ENCODE measurements at regions not wholly inside any gene's neighbourhood (a gene's known extent, or its start where the extent isn't known, plus 50 kb on each side); places are given as distances from the start of the nearest gene placed in this dataset.

DNA sequence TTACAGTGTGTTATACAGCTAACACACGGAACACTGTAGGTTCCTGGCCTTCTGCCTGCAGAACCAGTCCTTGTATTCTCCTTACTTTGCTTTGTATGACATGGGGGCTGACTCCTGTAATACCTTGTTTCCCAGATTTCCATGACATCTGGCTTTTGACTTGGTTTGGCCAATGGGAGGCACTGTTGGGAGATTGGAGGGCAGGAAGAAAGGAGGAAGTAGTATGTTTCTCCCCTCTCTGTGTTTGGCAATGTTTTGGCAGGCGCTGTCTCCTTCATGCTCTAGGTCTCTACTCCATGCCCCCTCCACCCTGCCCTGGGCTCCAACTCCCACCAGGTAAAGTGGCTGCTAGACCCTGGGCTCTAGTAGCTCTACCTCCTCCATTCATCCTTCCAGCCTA lies 331.1 kb upstream of the SLC14A2 start:
- H3K27ac ChIP-seq (ENCODE audit: low read depth, low read length) = no peak overlapping the region
- 75 to 97% (median 75%) methylated on average over 2 of the region's 2 CpGs for WGBS, 3 donors

DNA sequence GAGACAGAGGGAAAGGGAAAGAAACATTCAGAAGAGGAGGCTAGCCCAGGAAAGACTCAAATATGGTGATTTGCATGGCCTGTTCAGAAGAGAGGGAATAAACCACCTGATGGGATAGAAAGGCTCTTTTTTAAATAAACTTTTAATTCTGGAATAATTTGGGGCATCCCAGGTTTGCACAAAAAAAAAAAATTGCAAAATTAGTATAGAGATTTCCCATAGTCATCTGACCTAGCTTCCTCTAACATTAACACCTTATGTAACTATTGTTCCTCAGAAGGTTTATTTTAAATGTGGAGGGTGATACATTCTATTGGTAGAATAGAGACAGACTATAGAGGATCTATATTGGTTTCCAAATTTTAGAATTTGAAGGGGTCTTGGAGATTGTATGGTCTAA lies 330.4 kb upstream of the SLC14A2 start:
- H3K27ac ChIP-seq (ENCODE audit: low read depth, low read length) = no peak overlapping the region

DNA sequence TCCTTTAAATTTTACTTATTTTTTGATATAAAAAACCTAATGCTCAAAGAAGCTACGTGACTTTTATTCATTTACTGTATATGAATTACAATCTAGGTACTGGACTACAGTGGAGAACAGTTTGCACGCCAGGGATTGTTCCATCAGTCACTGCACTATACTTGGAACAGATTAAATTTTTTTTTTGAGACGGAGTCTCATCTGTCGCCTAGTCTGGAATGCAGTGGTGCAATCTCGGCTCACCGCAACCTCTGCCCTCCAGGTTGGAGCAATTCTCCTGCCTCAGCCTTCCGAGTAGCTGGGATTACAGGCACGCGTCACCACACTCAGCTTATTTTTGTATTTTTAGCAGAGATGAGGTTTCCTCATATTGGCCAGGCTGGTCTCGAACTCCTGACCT lies 330.0 kb upstream of the SLC14A2 start:
- no peak overlapping the region for H3K27ac ChIP-seq (ENCODE audit: low read depth, low read length)
- 76 to 87% (median 81%) methylated on average over 10 of the region's 10 CpGs for WGBS, 3 donors

DNA sequence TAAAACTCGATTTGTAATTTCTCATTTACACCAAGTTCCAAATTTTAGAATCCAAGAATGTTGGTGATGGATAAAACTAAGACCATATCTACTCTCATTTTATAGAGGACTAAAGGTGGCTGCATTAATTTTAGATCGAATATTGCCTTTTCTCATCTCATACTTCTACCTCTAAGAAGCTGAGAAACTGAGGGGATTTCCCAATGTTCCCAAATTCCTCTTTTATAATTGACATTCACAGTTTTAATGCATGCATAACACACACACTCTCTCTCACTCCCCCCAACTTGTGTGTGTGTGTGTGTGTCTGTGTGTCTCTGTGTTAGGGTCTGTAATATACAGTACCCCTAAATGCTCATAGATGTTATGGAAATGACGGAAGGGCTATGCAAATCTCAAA lies 328.8 kb upstream of the SLC14A2 start:
- WGBS, 3 donors = 80 to 91% (median 86%) methylated on average over 3 of the region's 3 CpGs

DNA sequence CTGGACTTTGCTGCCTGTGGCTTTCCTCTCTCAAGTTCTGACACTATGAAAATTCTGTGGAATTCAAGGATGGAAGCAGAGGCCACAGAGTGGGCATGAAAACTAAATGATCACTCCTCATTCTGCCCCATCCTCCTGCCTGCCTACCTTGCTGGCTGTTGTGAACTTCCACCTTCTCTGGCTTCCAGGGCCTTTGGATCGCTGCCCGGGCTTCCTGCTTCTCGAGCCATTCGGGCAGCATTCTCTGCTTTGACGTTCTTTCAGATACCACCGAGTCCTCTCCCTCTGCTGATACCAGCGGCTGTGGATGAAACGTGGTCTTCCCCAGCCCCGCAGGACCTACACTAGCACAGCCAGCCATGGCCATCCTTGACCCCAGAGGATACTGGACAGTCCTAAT lies 327.7 kb upstream of the SLC14A2 start:
- 60 to 70% (median 67%) methylated on average over 9 of the region's 9 CpGs for WGBS, 3 donors
- no peak overlapping the region for H3K27ac ChIP-seq (ENCODE audit: low read depth, low read length)

More for the DNA sequence above, 328.8 kb upstream of the SLC14A2 start:
- H3K27ac ChIP-seq (ENCODE audit: low read depth, low read length) = no peak overlapping the region

DNA sequence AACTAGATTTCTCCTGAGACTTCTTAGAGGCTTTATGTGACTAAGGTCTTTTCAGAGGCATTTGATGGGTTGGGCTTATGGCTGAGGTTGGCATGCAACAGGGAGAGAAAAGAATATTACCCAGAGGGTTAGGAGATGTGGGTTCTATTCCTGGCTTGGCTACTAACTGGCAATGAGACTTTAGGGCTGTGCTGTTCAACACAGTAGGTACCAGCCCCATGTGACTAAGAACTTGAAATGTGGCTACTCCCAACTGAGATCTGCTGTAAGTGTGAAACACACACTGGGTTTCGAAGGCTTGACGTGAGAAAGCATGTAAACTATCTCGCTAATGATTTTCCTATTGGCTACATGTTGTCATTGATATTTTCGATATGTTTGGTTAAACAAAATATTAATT lies 324.9 kb upstream of the SLC14A2 start:
- 94% methylated on average over 4 of the region's 4 CpGs for WGBS, 3 donors
- no peak overlapping the region for H3K27ac ChIP-seq (ENCODE audit: low read depth, low read length)

DNA sequence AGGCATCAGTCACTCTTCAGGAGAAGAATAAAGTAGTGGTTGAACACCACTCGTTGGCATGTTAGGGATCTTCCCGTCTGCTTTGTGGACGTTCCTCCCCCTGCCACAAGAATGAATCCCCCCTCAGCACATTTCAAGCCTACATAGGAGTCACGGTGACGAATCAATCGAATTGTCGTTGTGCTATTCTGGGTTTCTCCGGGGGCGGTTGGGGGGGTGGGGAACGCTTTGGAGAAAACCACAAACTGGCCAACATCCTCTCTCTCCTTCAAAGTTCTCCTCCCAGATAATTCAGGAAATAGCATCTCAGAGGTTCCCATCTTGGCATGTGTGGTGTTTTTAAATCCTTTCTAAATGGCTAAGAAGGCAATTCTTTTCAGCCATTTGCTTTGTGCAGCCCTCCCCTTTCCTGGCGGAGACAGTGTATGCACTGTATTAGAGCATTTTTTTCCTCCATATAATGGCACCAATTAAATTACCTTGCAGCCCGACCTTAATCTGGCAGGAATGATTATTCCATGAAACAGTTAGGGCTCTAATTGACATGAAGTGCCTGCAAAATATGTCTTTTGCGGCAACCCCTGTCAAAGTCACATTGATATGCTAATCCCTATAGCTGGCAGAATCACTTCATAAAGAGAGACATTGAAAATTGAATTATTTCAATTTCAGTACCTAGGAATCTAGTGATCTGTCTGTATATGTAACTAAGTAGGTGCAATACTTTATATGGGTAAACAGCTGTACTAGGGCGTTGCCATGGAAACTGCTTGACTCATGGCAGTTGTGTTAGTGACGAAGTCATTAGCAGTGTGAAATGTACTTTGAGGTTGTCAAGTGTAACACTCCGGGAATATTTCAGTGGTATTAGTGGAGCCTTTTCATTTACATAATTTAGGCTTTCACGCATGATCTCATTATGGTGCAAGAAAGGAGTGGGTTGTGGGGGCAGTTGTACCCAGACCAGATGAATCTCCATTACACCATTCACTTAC lies 323.4 kb upstream of the SLC14A2 start:
- H3K27ac ChIP-seq (ENCODE audit: low read depth, low read length) = no peak overlapping the region
- WGBS, 3 donors = 62 to 81% (median 68%) methylated on average over 17 of the region's 17 CpGs

DNA sequence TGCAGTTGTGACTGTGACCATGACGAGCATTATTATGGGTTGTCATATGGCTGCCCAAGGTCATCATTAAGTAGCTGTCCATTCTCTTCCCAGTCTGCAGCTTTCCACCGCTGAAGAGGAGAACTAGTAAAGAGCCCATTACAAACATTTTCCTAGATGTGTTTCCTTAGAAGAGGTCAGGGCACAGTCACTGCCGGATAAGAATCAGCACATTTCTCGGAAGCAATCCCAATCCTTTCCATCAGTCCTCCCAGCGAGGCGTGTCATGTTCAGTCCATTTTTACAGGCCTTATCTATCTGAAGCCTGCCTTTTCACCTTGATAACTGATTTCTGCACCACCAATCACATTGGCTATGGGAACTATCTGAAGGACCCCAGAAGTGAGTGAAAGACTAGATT lies 319.9 kb upstream of the SLC14A2 start:
- H3K27ac ChIP-seq (ENCODE audit: low read depth, low read length) = no peak overlapping the region
- 81 to 84% (median 82%) methylated on average over 6 of the region's 6 CpGs for WGBS, 3 donors

DNA sequence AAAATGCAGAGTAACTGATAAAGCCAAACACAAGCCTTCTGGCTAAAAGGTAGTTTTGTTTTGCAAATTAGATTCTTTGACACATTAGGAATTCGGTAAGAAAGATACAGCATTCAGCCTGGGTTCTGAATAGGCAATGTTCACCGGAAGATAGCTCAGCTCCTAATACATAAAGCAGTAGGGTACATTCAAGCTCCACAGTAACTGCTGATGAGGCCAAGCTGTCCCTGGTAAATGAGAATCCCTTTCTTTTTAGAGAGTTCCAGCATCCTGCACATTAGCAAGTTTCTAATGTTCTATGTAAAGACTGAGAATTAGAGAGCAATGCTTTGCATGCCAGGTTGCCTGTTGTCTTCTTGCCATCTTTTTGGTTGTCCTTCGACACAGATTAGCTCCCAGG lies 316.3 kb upstream of the SLC14A2 start:
- no peak overlapping the region for H3K27ac ChIP-seq (ENCODE audit: low read depth, low read length)
- WGBS, 3 donors = 85 to 93% (median 89%) methylated on average over 3 of the region's 3 CpGs

DNA sequence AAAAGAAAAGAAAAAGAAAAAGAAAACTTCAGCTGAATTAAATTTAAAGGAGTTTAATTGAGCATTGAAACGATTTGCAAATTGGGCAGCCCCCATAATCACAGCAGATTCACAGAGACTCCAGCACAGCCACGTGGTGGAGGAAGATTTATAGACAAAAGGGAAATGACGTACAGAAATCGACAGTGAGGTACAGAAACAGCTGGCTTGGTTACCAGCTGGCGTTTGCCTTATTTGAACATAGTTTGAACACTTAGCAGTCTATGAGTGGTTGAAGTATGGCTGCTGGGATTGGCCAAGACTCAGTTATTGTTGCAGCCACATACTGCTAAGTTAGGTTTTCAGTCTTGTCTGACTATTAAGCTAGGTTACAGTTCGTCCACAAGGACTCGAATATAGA lies 312.2 kb upstream of the SLC14A2 start:
- H3K27ac ChIP-seq (ENCODE audit: low read depth, low read length) = no peak overlapping the region
- WGBS, 3 donors = 66 to 84% (median 68%) methylated on average over 7 of the region's 7 CpGs

DNA sequence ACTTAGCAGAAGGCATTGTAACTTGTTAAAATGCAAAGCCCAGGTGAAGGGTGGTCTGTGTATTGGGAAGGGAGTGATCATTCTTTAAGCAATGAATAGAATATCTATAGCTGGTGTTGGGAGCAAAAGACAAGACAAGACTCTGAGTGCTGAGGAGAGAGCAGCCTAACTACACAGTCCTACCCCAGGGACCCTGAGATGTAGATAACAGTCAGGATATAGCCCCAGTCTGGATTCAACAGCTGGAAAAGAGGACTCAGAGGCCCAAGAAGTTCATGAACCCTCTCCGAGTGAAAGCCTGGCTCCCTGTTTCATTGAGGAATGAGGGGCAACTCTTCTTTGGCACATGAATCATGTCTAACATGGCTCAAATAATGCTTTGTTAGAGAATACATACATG lies 310.7 kb upstream of the SLC14A2 start:
- 78 to 100% (median 82%) methylated on average over 1 of the region's 1 CpG for WGBS, 3 donors
- H3K27ac ChIP-seq (ENCODE audit: low read depth, low read length) = no peak overlapping the region

DNA sequence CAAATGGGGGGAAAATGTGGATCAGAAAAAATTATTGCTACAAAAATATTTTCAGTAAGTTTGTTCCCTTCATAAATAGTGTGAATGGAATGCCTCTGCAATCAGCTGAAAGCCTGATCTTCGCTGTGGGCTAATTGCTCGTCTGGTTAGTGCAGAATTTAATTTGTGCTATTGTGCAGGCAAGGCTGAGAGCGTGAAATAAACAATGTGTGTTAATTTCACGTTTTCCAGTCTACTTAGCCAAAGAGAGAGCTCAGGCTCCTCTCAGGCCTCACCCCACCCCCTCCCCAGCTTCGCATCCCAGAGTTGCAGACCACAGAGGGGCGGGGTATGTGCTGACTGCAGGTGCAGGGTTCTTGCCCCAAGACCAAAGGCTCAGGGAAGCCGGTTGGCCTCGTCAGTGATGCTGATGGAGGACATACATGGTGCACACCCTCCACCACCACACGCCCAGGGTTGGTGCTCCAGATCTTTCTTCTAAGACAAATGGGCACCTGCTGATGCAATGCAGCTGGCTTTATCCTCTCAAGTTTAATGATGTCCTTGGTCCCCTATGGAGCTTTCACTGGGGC lies 302.6 kb upstream of the SLC14A2 start:
- H3K27ac ChIP-seq (ENCODE audit: low read depth, low read length) = no peak overlapping the region
- 87 to 92% (median 88%) methylated on average over 9 of the region's 9 CpGs for WGBS, 3 donors

DNA sequence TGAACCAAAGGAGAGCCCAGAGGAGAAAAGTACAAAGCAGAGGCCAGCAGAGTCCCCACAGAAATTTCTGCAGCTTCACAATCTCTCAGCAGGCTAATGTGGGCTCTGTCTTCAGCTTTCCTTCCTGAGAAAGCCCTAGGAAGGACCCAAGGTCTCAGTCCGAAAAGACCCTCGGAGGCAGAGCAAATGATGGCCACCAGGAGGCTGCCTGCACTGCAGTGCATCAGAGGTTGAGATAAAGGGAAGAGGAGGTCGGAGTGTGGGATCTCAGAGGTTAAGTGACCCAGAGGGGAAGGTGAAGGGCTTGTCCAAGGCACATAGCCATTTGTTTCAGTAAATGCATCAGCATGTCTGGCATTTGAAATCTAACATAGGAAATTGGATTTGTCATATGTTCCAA lies 299.1 kb upstream of the SLC14A2 start:
- no peak overlapping the region for H3K27ac ChIP-seq (ENCODE audit: low read depth, low read length)
- 81 to 90% (median 87%) methylated on average over 3 of the region's 3 CpGs for WGBS, 3 donors

DNA sequence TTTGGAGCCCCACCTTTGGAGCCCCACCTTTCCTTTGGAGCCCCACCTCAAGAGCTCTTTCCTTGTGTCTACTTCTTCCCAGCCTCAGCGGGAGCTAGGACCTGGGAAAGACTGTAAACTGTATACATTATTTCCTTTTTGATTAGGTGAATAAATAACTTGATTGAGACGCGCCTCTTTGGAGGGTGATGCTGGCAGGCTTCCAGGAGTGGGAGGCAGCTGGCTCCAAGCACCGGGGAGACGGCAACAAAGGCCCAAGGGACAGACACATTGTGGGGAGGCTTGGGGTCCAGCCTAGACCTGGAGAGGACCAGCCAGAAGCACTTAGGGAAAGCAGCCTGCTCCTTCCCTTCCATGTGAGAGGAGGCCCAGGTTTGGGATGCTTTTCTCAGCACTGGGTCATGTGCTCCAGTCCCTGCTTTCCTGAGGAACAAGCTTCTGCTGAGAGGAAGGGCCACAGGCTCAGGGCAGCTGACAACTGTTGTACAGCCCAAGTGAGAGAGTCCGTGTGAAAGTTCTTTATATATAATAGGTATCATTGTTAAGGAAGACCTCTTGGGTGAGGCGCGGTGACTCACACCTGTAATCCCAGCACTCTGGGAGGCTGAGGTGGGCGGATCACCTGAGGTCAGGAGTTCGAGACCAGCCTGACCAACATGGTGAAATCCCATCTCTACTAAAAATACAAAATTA lies 297.2 kb upstream of the SLC14A2 start:
- H3K27ac ChIP-seq (ENCODE audit: low read depth, low read length) = no peak overlapping the region
- 61 to 90% (median 78%) methylated on average over 10 of the region's 10 CpGs for WGBS, 3 donors

DNA sequence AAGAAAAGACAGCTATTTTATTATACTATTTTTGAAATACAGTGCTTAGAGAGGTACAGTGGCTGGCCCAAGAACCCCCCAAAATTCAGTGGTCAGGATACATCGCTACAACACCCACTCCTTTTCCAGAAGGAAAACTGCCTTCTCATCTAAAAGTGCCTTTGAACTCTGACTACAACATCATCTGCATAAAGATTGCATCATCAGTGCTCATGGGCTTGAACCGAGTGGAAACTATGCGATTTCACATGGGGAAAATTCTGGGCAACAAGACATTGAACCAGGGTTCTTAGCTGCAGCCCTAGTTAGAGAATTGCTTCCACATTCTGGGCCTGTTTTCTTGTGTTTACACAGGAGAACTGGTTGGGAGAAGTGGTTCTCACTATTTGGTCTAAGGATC lies 294.6 kb upstream of the SLC14A2 start:
- no peak overlapping the region for H3K27ac ChIP-seq (ENCODE audit: low read depth, low read length)
- 57 to 71% (median 63%) methylated on average over 3 of the region's 3 CpGs for WGBS, 3 donors

DNA sequence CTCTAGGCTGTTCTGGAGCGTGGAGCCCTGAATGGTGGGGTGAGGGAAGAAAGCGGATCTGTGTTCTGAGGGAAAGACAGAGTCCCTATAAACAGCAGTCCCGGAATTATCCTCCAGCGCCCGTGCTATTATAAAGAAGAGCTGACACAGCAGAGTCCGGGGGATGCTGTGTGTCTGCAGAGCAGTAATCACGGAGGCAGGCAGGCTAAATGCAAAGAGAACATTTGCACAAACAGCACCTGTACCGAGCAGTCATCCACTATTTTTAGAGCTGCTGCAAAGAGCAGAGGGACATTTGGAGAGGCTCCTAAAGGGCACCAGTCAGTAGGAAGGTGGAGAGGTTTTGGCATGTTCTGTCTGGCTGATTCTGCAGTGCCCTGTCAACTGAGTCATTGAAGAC lies 293.8 kb upstream of the SLC14A2 start:
- no peak overlapping the region for H3K27ac ChIP-seq (ENCODE audit: low read depth, low read length)
- 85 to 89% (median 88%) methylated on average over 8 of the region's 8 CpGs for WGBS, 3 donors

DNA sequence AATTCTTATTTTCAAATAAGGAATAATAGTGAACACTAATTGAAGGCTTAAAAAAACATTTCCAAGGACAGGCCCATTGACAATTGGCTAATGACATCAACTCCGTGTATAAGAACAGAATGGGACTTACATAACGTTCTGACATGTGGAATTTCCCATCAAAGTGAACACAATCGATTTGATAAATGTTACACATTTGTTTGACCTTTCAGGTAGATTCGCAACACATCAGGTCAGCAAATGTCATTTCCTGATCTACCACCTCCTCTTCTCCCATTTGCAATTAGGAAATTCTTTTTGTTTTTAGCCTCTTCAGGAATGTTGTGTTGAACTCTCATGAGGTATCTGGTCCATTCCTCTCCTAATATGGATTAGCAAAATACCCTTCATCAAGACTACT lies 292.9 kb upstream of the SLC14A2 start:
- no peak overlapping the region for H3K27ac ChIP-seq (ENCODE audit: low read depth, low read length)
- 65 to 91% (median 90%) methylated on average over 4 of the region's 4 CpGs for WGBS, 3 donors

DNA sequence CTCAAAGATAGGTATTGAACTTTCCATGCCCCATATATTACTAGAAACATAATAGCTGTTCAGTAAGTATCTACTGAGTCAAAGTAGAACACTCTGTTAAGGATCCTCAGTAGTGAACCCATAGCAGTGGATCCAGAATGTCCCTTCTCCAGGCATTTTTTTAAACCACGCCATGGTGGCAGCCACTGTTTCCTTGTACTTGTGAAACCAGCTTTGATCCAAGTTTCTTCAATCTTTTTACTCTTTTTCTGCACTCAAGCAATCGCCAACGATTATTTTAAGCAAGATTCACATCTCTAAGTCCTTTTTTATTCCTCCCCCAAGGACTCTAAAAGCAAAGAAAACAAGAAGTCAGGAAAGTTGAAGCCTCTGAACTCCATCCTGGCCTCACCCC lies 291.2 kb upstream of the SLC14A2 start:
- 60 to 84% (median 60%) methylated on average over 3 of the region's 3 CpGs for WGBS, 3 donors

DNA sequence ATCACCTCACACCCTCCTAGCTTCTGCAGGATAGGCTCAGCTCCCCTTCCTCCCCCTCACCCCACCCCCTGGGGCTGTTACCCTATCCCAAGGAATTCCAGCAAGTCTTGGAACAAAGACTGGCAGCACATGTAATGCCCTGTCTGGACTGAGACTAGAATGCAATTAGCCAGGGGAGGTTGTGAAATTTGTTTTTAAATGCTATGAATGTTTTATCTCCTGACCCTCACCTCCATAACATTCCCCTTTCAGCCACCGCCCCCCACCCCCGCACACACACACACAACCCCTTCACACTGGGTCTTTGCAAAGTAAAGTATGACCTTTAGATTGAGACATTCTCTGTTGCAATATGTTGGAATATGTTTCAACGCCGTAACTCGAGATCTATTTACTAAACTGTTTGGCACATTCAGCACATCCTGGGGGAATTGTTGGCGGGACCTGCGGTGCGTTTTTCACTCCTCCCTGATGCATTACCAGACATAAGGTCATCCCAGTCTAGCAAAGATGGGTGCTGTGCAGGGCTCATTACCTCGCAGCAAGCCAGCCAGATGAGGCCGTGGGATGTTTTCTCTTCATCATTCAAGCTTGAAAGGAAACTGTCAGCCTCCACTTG lies 290.7 kb upstream of the SLC14A2 start:
- no peak overlapping the region for H3K27ac ChIP-seq (ENCODE audit: low read depth, low read length)
- WGBS, 3 donors = 42 to 61% (median 47%) methylated on average over 10 of the region's 10 CpGs

More for the DNA sequence above, 291.2 kb upstream of the SLC14A2 start:
- no peak overlapping the region for H3K27ac ChIP-seq (ENCODE audit: low read depth, low read length)
